ENCODE measurements at regions not wholly inside any gene's neighbourhood (a gene's known extent, or its start where the extent isn't known, plus 50 kb on each side); places are given as distances from the start of the nearest gene placed in this dataset.

GRCh38 chr2:67574230-67574629 is 177.1 kb downstream of the ETAA1 start:
- TF ChIP-seq POLR2A (IDR thresholded peaks at IDR 0.05) (no peak), CTCF (IDR thresholded peaks at IDR 0.05) (no peak)
